Breast epithelium (tissue), 3 donors: ENCODE measurements at regions not wholly inside any gene's neighbourhood (a gene's known extent, or its start where the extent isn't known, plus 50 kb on each side); places are given as distances from the start of the nearest gene placed in this dataset.

ENCODE experiments used
- CTCF ChIP-seq, 3 donors: fragments of 450-650 bp; IDR thresholded peaks; one replicate each; pipeline ENCODE4 v1.5.1; 2016 to 2017; ENCODE audit warnings: antibody characterized with exemption in 3 of 3, mild to moderate bottlenecking in 3 of 3, moderate library complexity in 3 of 3
- POLR2A ChIP-seq: fragments of 450-650 bp; IDR thresholded peaks from one replicate; pipeline ENCODE4 v1.6.1; 2016; ENCODE audit warnings: antibody characterized with exemption, mild to moderate bottlenecking, moderate library complexity
- POLR2AphosphoS5 ChIP-seq, 3 donors: sonication (generic); formaldehyde crosslinking; IDR thresholded peaks; one replicate each; pipeline ENCODE4 v1.6.1; 2017; ENCODE audit warnings: antibody characterized with exemption in 3 of 3

- TF ChIP-seq CTCF (IDR thresholded peaks at IDR 0.05) (no peak), POLR2AphosphoS5 (IDR thresholded peaks at IDR 0.05) (no peak), POLR2A (no peak)
Measured at GRCh38 chrX:69264158-69264581, 98.9 kb upstream of the PJA1 start.
